H1 (cell line): ENCODE measurements at regions not wholly inside any gene's neighbourhood (a gene's known extent, or its start where the extent isn't known, plus 50 kb on each side); places are given as distances from the start of the nearest gene placed in this dataset.

Source experiments
- CTCF ChIA-PET: fragments of 300-600 bp; sonication (Branson Sonifier 250); formaldehyde crosslinking; loops from one replicate; lab custom pipeline; 2021; ENCODE audit not compliant: partially characterized antibody; lab: Charles Lee
- POLR2A ChIA-PET: fragments of 300-600 bp; sonication (Branson Sonifier 250); formaldehyde crosslinking; loops from one replicate; lab custom pipeline; 2021; ENCODE audit warnings: inconsistent platforms; ENCODE audit not compliant: partially characterized antibody; lab: Charles Lee
- DNase-seq, 2 experiments: peaks; one replicate each; pipeline versions ENCODE4 v3.0.0 to v3.0.0-alpha.2; 2010 to 2022; ENCODE audit warnings: low spot score in 2 of 2, low read depth in 1 of 2, mixed read lengths in 1 of 2
- FAIRE-seq: peaks from 2 replicates; lab custom pipeline; 2011; peaks lifted over from hg19 to GRCh38; lab: Jason Lieb, UNC
- H2AFZ ChIP-seq: 2 replicates; pipeline ENCODE4 v1.8.1; 2012; ENCODE audit warnings: low read length, inconsistent platforms
- H2AK5ac ChIP-seq: 2 replicates; pipeline ENCODE4 v1.6.1; 2013; ENCODE audit warnings: low read depth, low read length
- H2BK120ac ChIP-seq: replicated peaks from 2 replicates; pipeline ENCODE3; 2013; ENCODE audit warnings: low read depth, low read length, inconsistent platforms
- H2BK12ac ChIP-seq: 2 replicates; pipeline ENCODE4 v1.6.1; 2013; ENCODE audit warnings: low read depth, low read length
- H2BK15ac ChIP-seq: 2 replicates; pipeline ENCODE4 v1.6.1; 2013; ENCODE audit warnings: low read length
- H2BK20ac ChIP-seq: 2 replicates; pipeline ENCODE4 v1.6.1; 2013; ENCODE audit warnings: low read length
- H2BK5ac ChIP-seq: 2 replicates; pipeline ENCODE4 v1.6.1; 2013; ENCODE audit warnings: low read depth, low read length
- H3K14ac ChIP-seq: 2 replicates; pipeline ENCODE4 v1.6.1; 2013; ENCODE audit warnings: inconsistent platforms; ENCODE audit not compliant: insufficient read length
- H3K18ac ChIP-seq: 2 replicates; pipeline ENCODE4 v1.6.1; 2013; ENCODE audit warnings: low read length; ENCODE audit errors: extremely low read depth
- H3K23ac ChIP-seq: 2 replicates; pipeline ENCODE4 v1.6.1; 2013; ENCODE audit warnings: inconsistent platforms; ENCODE audit not compliant: insufficient read length
- H3K23me2 ChIP-seq: 2 replicates; pipeline ENCODE4 v1.6.1; 2013; ENCODE audit warnings: low read depth, low read length
- H3K27ac ChIP-seq: 2 replicates; pipeline ENCODE4 v1.6.1; 2011; ENCODE audit warnings: low read depth, low read length, inconsistent platforms
- H3K27me3 ChIP-seq, 4 experiments: replicated peaks in 1 of 4; 1 replicate in 1 of 4; 2 replicates in 3 of 4; pipeline versions ENCODE4 v1.6.1 to v1.8.1; 2011 to 2013; ENCODE audit warnings: low read length in 3 of 4, mild to moderate bottlenecking in 3 of 4, inconsistent platforms in 2 of 4, mixed read lengths in 2 of 4, moderate library complexity in 1 of 4; ENCODE audit not compliant: control insufficient read depth in 3 of 4, insufficient read depth in 3 of 4; ENCODE audit errors: extremely low read depth in 1 of 4
- H3K36me3 ChIP-seq, 4 experiments: 2 replicates each; pipeline versions ENCODE4 v1.6.1 to v1.8.1; 2011 to 2013; ENCODE audit warnings: mild to moderate bottlenecking in 4 of 4, low read length in 3 of 4, moderate library complexity in 2 of 4, control low read depth in 1 of 4, inconsistent platforms in 1 of 4; ENCODE audit not compliant: insufficient read depth in 4 of 4, control insufficient read depth in 2 of 4
- H3K4ac ChIP-seq: replicated peaks from 2 replicates; pipeline ENCODE3; 2013; ENCODE audit warnings: low read length, low read depth, mixed read lengths, inconsistent platforms; ENCODE audit not compliant: insufficient read length
- H3K4me1 ChIP-seq, 4 experiments: replicated peaks in 1 of 4; 1 replicate in 1 of 4; 2 replicates in 3 of 4; pipeline versions ENCODE4 v1.6.1 to v1.8.1; 2011 to 2013; ENCODE audit warnings: low read length in 3 of 4, inconsistent platforms in 2 of 4, mixed read lengths in 1 of 4; ENCODE audit not compliant: insufficient read depth in 4 of 4, control insufficient read depth in 3 of 4
- H3K4me2 ChIP-seq, 2 experiments: 2 replicates each; pipeline versions ENCODE4 v1.6.1 to v1.8.1; 2011 to 2013; ENCODE audit warnings: low read depth in 2 of 2, low read length in 2 of 2, control low read depth in 1 of 2, inconsistent platforms in 1 of 2, mild to moderate bottlenecking in 1 of 2; ENCODE audit not compliant: insufficient read depth in 1 of 2
- H3K4me3 ChIP-seq, 4 experiments: fragments of 200-600, 300-600 bp in 1 of 4; sonication (generic), shearing (Covaris generic), sonication (Bioruptor Twin) in 1 of 4; 2 replicates each; pipeline versions ENCODE4 v1.5.1 to v1.8.1; 2011 to 2016; ENCODE audit warnings: low read length in 4 of 4, low read depth in 3 of 4, control low read depth in 2 of 4, inconsistent platforms in 2 of 4, mild to moderate bottlenecking in 2 of 4, mixed read lengths in 1 of 4, moderate library complexity in 1 of 4; ENCODE audit not compliant: insufficient read depth in 2 of 4; ENCODE audit errors: extremely low read depth in 1 of 4
- H3K56ac ChIP-seq: replicated peaks from 2 replicates; pipeline ENCODE3; 2013; ENCODE audit warnings: low read depth, mild to moderate bottlenecking, mixed read lengths, low read length, inconsistent platforms; ENCODE audit not compliant: insufficient read length
- H3K79me1 ChIP-seq: 2 replicates; pipeline ENCODE4 v1.6.1; 2013; ENCODE audit warnings: low read depth, low read length, control low read depth
- H3K79me2 ChIP-seq, 2 experiments: 2 replicates each; pipeline versions ENCODE4 v1.6.1 to v1.8.1; 2012 to 2013; ENCODE audit warnings: low read length in 2 of 2, mild to moderate bottlenecking in 2 of 2, inconsistent platforms in 1 of 2; ENCODE audit not compliant: insufficient read depth in 2 of 2, control insufficient read depth in 1 of 2
- H3K9ac ChIP-seq, 4 experiments: replicated peaks in 1 of 4; 1 replicate in 1 of 4; 2 replicates in 3 of 4; pipeline versions ENCODE4 v1.6.1 to v1.8.1; 2011 to 2013; ENCODE audit warnings: low read depth in 3 of 4, low read length in 3 of 4, control low read depth in 2 of 4, mild to moderate bottlenecking in 2 of 4, moderate library complexity in 2 of 4, inconsistent platforms in 1 of 4; ENCODE audit errors: extremely low read depth in 1 of 4
- H3K9me3 ChIP-seq, 2 experiments: 2 replicates each; pipeline versions ENCODE4 v1.6.1 to v1.8.1; 2012 to 2013; ENCODE audit warnings: mild to moderate bottlenecking in 2 of 2, moderate library complexity in 2 of 2, control low read depth in 1 of 2, inconsistent platforms in 1 of 2, low read depth in 1 of 2, low read length in 1 of 2, mixed read lengths in 1 of 2; ENCODE audit not compliant: insufficient read depth in 2 of 2
- H4K20me1 ChIP-seq, 2 experiments: replicated peaks in 1 of 2; 2 replicates each; pipeline versions ENCODE3 to v1.8.1; 2011 to 2013; ENCODE audit warnings: inconsistent platforms in 2 of 2, low read length in 2 of 2, mild to moderate bottlenecking in 1 of 2; ENCODE audit not compliant: insufficient read depth in 2 of 2, control insufficient read depth in 1 of 2
- H4K5ac ChIP-seq: 2 replicates; pipeline ENCODE4 v1.6.1; 2013; ENCODE audit warnings: low read length, low read depth, mixed read lengths, inconsistent platforms; ENCODE audit not compliant: insufficient read length
- H4K8ac ChIP-seq: 2 replicates; pipeline ENCODE4 v1.8.0; 2013; ENCODE audit warnings: mild to moderate bottlenecking, moderate library complexity, low read length, inconsistent platforms; ENCODE audit not compliant: insufficient read depth; ENCODE audit errors: extremely low read depth
- H4K91ac ChIP-seq: replicated peaks from 2 replicates; pipeline ENCODE3; 2013; ENCODE audit warnings: low read length, mixed read lengths, inconsistent platforms; ENCODE audit not compliant: insufficient read length
- BRCA1 ChIP-seq: IDR thresholded peaks from 2 replicates; pipeline ENCODE4 v1.6.1; 2012; ENCODE audit warnings: low read depth, low read length, improper control_type of control experiment
- CBX5 ChIP-seq: fragments of 300-800, 300-1000 bp; sonication (generic); IDR thresholded peaks from 2 replicates; pipeline ENCODE4 v1.7.1; 2016; ENCODE audit warnings: antibody characterized with exemption, low read length, low read depth
- E2F6 ChIP-seq: IDR thresholded peaks from 2 replicates; pipeline ENCODE4 v1.6.1; 2012; ENCODE audit warnings: inconsistent platforms
- GTF2F1 ChIP-seq: IDR thresholded peaks from 2 replicates; pipeline ENCODE4 v1.6.1; 2012; ENCODE audit warnings: low read depth, low read length, improper control_type of control experiment, borderline replicate concordance
- MAFK ChIP-seq: IDR thresholded peaks from 2 replicates; pipeline ENCODE4 v1.6.1; 2012; ENCODE audit warnings: low read depth, mild to moderate bottlenecking, improper control_type of control experiment, low read length
- PHF8 ChIP-seq: fragments of 200-600 bp; sonication (generic); conservative IDR thresholded peaks from 2 replicates; pipeline ENCODE4 v1.7.1; 2012; ENCODE audit warnings: low read depth, mild to moderate bottlenecking, inconsistent platforms, low read length, moderate library complexity
- POU5F1 ChIP-seq: IDR thresholded peaks from 2 replicates; pipeline ENCODE4 v1.6.1; 2011; ENCODE audit warnings: low read depth, mild to moderate bottlenecking, low read length, moderate library complexity
- RNF2 ChIP-seq: fragments of 200-900, 300-1000 bp; sonication (generic); IDR thresholded peaks from 2 replicates; pipeline ENCODE4 v1.7.1; 2016; ENCODE audit warnings: borderline replicate concordance, low read depth, mild to moderate bottlenecking, antibody characterized with exemption, low read length; ENCODE audit not compliant: poor library complexity, severe bottlenecking; ENCODE audit errors: missing control alignments
- SIX5 ChIP-seq: IDR thresholded peaks from 2 replicates; pipeline ENCODE4 v1.6.1; 2011; ENCODE audit warnings: mild to moderate bottlenecking, low read depth, low read length
- USF2 ChIP-seq: IDR thresholded peaks from 2 replicates; pipeline ENCODE4 v1.6.1; 2011; ENCODE audit warnings: low read length, improper control_type of control experiment
- YY1 ChIP-seq: IDR thresholded peaks from 2 replicates; pipeline ENCODE4 v1.6.1; 2011; ENCODE audit warnings: low read depth, mild to moderate bottlenecking, low read length
- WGBS, 2 experiments: shearing (Covaris generic) in 1 of 2; methylation state at CpG; one replicate each; pipeline versions ENCODE4 v1.1.6 to v1.1.7; 2013 to 2015; ENCODE audit warnings: low lambda C conversion rate in 2 of 2, mixed read lengths in 2 of 2, inconsistent platforms in 1 of 2, low coverage in 1 of 2, missing lambda C conversion rate in 1 of 2; ENCODE audit not compliant: insufficient replicate concordance in 2 of 2, insufficient coverage in 1 of 2, insufficient read length in 1 of 2; ENCODE audit errors: extremely low coverage in 1 of 2, missing lambda C conversion rate in 1 of 2; 5-methylcytosine and 5-hydroxymethylcytosine counted together

- H3K9ac ChIP-seq = no peak overlapping the region
- H2BK20ac ChIP-seq = no peak overlapping the region
- no peak overlapping the region for H3K4ac ChIP-seq
- no peak overlapping the region for H3K4me2 ChIP-seq
- DNase-seq = no peak
- no peak overlapping the region for H2BK12ac ChIP-seq
- no peak overlapping the region for H2AK5ac ChIP-seq
- H3K79me2 ChIP-seq = no peaks in the 10 kb centered on the region
- no peaks in the 10 kb centered on the region for H3K36me3 ChIP-seq
- H3K9me3 ChIP-seq = no peaks in the 10 kb centered on the region
- no peak overlapping the region for H3K23ac ChIP-seq
- H2BK15ac ChIP-seq = no peak overlapping the region
- no peak overlapping the region for H4K91ac ChIP-seq
- 82% methylated on average over 1 of the region's 1 CpG; no CpG with 5 or more reads in 1 of the 2 experiments for WGBS, 2 experiments
- no peaks in the 10 kb centered on the region for H3K27me3 ChIP-seq
- no peaks in the 10 kb centered on the region for H3K23me2 ChIP-seq
- H3K79me1 ChIP-seq = no peaks in the 10 kb centered on the region
- H3K18ac ChIP-seq = no peak overlapping the region
- no peak for FAIRE-seq
- POLR2A ChIA-PET = no interaction called here
- H4K20me1 ChIP-seq = no peaks in the 10 kb centered on the region
- no peak overlapping the region for H3K56ac ChIP-seq
- H3K27ac ChIP-seq = no peak overlapping the region
- no peak overlapping the region for H4K8ac ChIP-seq
- no peak overlapping the region for H4K5ac ChIP-seq
- H3K14ac ChIP-seq = no peak overlapping the region
- H3K4me3 ChIP-seq = no peak overlapping the region
- no peak overlapping the region for H2BK5ac ChIP-seq
- CTCF ChIA-PET = no interaction called here
- no peak overlapping the region for H2AFZ ChIP-seq
- H3K4me1 ChIP-seq = no peaks in the 10 kb centered on the region
- H2BK120ac ChIP-seq = no peak overlapping the region
- no peak for TF ChIP-seq SIX5
- no peak for TF ChIP-seq POU5F1
- TF ChIP-seq CBX5 = no peak
- TF ChIP-seq USF2 = no peak
- TF ChIP-seq E2F6 = no peak
- TF ChIP-seq BRCA1 = no peak
- no peak for TF ChIP-seq YY1
- TF ChIP-seq RNF2 = no peak
- TF ChIP-seq GTF2F1 = no peak
- no peak for TF ChIP-seq MAFK
- TF ChIP-seq PHF8 = no peak
Measured at GRCh38 chr1:106846656-106847055, 209.8 kb upstream of the PRMT6 start.
